ENCODE measurements at regions not wholly inside any gene's neighbourhood (a gene's known extent, or its start where the extent isn't known, plus 50 kb on each side); places are given as distances from the start of the nearest gene placed in this dataset.
"Not testable (repeated sequence)": the region's sequence is repeated elsewhere in the genome, so short reads cannot be mapped to it uniquely, and the experiment has no call there.

- DNase-seq = no peak
These were observed 124.3 kb upstream of the TRIM2 start for GRCh38 chr4:153079857-153080391.

- DNase-seq = no peak
These were observed 123.2 kb upstream of the TRIM2 start for GRCh38 chr4:153081006-153081580.

GRCh38 chr4:153081693-153082092 lies 122.5 kb upstream of the TRIM2 start:
- no peak for DNase-seq

- DNase-seq = peak; percentile 17
These were observed 121.6 kb upstream of the TRIM2 start for GRCh38 chr4:153082322-153083301.

- no peak for DNase-seq
These were observed 120.7 kb upstream of the TRIM2 start for GRCh38 chr4:153083447-153083947.

GRCh38 chr4:153084224-153084979 lies 119.8 kb upstream of the TRIM2 start:
- DNase-seq = no peak

GRCh38 chr4:153084980-153085630 lies 119.1 kb upstream of the TRIM2 start:
- DNase-seq = no peak

- DNase-seq = no peak
These were observed 116.5 kb upstream of the TRIM2 start for GRCh38 chr4:153087671-153088194.

GRCh38 chr4:153089742-153090141 lies 114.5 kb upstream of the TRIM2 start:
- no peak for DNase-seq

GRCh38 chr4:153090181-153090580 lies 114.1 kb upstream of the TRIM2 start:
- DNase-seq = no peak

GRCh38 chr4:153090670-153091385 lies 113.4 kb upstream of the TRIM2 start:
- no peak for DNase-seq

- no peak for DNase-seq
These were observed 110.8 kb upstream of the TRIM2 start for GRCh38 chr4:153093396-153093795.

GRCh38 chr4:153093802-153094201 lies 110.4 kb upstream of the TRIM2 start:
- no peak for DNase-seq

GRCh38 chr4:153094435-153094834 lies 109.8 kb upstream of the TRIM2 start:
- no peak for DNase-seq

- DNase-seq = no peak
These were observed 108.6 kb upstream of the TRIM2 start for GRCh38 chr4:153095448-153096204.

- DNase-seq = no peak
These were observed 107.9 kb upstream of the TRIM2 start for GRCh38 chr4:153096344-153096743.

- DNase-seq = no peak
These were observed 105.8 kb upstream of the TRIM2 start for GRCh38 chr4:153098427-153098826.

GRCh38 chr4:153099391-153100140 lies 104.7 kb upstream of the TRIM2 start:
- no peak for DNase-seq

GRCh38 chr4:153106736-153107135 lies 97.5 kb upstream of the TRIM2 start:
- DNase-seq = not testable (repeated sequence)

GRCh38 chr4:153107246-153107645 lies 97.0 kb upstream of the TRIM2 start:
- DNase-seq = no peak
